Suprapubic skin (tissue), 4 donors: ENCODE measurements at regions not wholly inside any gene's neighbourhood (a gene's known extent, or its start where the extent isn't known, plus 50 kb on each side); places are given as distances from the start of the nearest gene placed in this dataset.

Source experiments
- CTCF ChIP-seq, 2 donors: fragments of 200-600 bp in 1 of 2; fragments of 450-650 bp in 1 of 2; sonication (generic) in 1 of 2; IDR thresholded peaks; one replicate each; pipeline ENCODE4 v1.5.1; 2016 to 2019; ENCODE audit warnings: antibody characterized with exemption in 2 of 2, mild to moderate bottlenecking in 1 of 2, moderate library complexity in 1 of 2
- EP300 ChIP-seq: sonication (generic); formaldehyde crosslinking; IDR thresholded peaks from one replicate; pipeline ENCODE4 v1.6.1; 2017; ENCODE audit warnings: antibody characterized with exemption
- POLR2A ChIP-seq, 2 donors: fragments of 450-650 bp; IDR thresholded peaks; one replicate each; pipeline ENCODE4 v1.6.1; 2017; ENCODE audit warnings: antibody characterized with exemption in 2 of 2, mild to moderate bottlenecking in 2 of 2, moderate library complexity in 2 of 2
- POLR2AphosphoS5 ChIP-seq, 3 donors: sonication (generic); formaldehyde crosslinking; IDR thresholded peaks; one replicate each; pipeline ENCODE4 v1.6.1; 2017; ENCODE audit warnings: antibody characterized with exemption in 3 of 3

GRCh38 chr2:223357076-223357475 lies 245.1 kb downstream of the SCG2 start:
- TF ChIP-seq CTCF (IDR thresholded peaks at IDR 0.05) = no peak
- TF ChIP-seq EP300 = no peak
- TF ChIP-seq POLR2AphosphoS5 (IDR thresholded peaks at IDR 0.05) = no peak
- TF ChIP-seq POLR2A (IDR thresholded peaks at IDR 0.05) = no peak
